Adrenal gland (tissue), 9 donors: ENCODE measurements at regions not wholly inside any gene's neighbourhood (a gene's known extent, or its start where the extent isn't known, plus 50 kb on each side); places are given as distances from the start of the nearest gene placed in this dataset.

Experiments
- DNase-seq, 7 donors: peaks; one replicate each; pipeline ENCODE4 v3.0.0-alpha.2; 2019 to 2020
- H3K27ac ChIP-seq, 5 donors: fragments of 200-600 bp; sonication (generic) in 4 of 5; 1 replicate in 3 of 5; 2 replicates in 2 of 5; pipeline versions ENCODE4 v1.5.1 to v1.8.0; 2016 to 2020; ENCODE audit warnings: mild to moderate bottlenecking in 1 of 5
- H3K27me3 ChIP-seq: fragments of 200-600 bp; 2 replicates; pipeline ENCODE4 v1.8.0; 2021
- H3K36me3 ChIP-seq, 2 donors: fragments of 200-600 bp; replicated peaks in 1 of 2; 1 replicate in 1 of 2; 2 replicates in 1 of 2; pipeline versions ENCODE4 v1.5.1 to v1.8.0; 2018 to 2022
- H3K4me1 ChIP-seq, 2 donors: fragments of 200-600 bp; replicated peaks in 1 of 2; 1 replicate in 1 of 2; 2 replicates in 1 of 2; pipeline versions ENCODE4 v1.5.1 to v1.8.0; 2018 to 2021
- H3K4me3 ChIP-seq, 4 donors: fragments of 200-600 bp; sonication (generic) in 3 of 4; one replicate each; pipeline ENCODE4 v1.5.1; 2016 to 2018
- H3K9me3 ChIP-seq, 3 donors: fragments of 200-600 bp; sonication (generic) in 1 of 3; replicated peaks in 1 of 3; 1 replicate in 2 of 3; 2 replicates in 1 of 3; pipeline versions ENCODE4 v1.5.1 to v1.8.0; 2016 to 2021
- POLR2A ChIP-seq, 2 donors: fragments of 450-650 bp; IDR thresholded peaks; one replicate each; pipeline ENCODE4 v1.6.1; 2017; ENCODE audit warnings: antibody characterized with exemption in 2 of 2, mild to moderate bottlenecking in 2 of 2, moderate library complexity in 1 of 2
- WGBS, 4 donors: extraction: QIAGEN DNeasy Blood & Tissue Kit in 2 of 4; methylation state at CpG; one replicate each; pipeline versions ENCODE4 v1.1.5 to v1.1.7; 2013 to 2017; 5-methylcytosine and 5-hydroxymethylcytosine counted together
- intact Hi-C, 2 donors: fragments of 100-400 bp; cut with DNase I; formaldehyde crosslinking; loops; one replicate each; pipeline versions ENCODE4 v1.14.1 to v1.15.0; 2022 to 2023
- TF ChIP-seq, protein P1 (sequence below), 6 experiments: fragments of 450-650 bp in 4 of 6; fragments of 200-600 bp in 2 of 6; sonication (generic) in 1 of 6; IDR thresholded peaks; 1 replicate in 5 of 6; 2 replicates in 1 of 6; pipeline versions ENCODE4 v1.5.1 to v1.8.0; 2016 to 2021; ENCODE audit warnings: antibody characterized with exemption in 6 of 6, mild to moderate bottlenecking in 2 of 6, moderate library complexity in 1 of 6
- donor health status: healthy with polysubstance abuse.
- donor health status: Bipolar disorder and iron deficiency.
- donor health status: DM: yes; HTN: yes; CAD: no.
- donor health status: DM: no; HTN: no; CAD: no.
- donor health status: DM: no; HTN: no; CAD: no.

DNA sequence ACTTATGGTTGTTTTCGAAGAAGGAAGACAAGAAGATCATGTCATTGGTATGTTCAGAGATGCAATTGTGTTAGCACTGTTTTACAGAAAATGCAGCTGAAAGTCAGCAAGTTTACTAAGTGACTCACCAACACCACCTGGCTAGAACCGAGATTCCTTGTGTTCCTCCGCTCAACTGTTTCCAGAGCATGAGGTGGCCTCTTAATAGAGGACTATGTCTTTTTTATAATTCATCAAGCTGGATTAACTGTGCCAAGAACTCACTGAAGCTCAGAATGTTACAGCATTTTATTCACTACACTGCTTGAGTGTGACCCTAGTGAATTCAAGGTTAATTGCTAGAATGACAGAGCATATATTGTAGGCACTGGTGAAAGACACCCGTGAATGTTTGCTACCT, 1573.5 kb upstream of the TENM3 start:
- Histone ChIP-seq H3K27me3 (no peaks in the 10 kb centered on the region), H3K27ac (no peak overlapping the region), H3K9me3 (no peaks in the 10 kb centered on the region), H3K4me1 (peaks cover 8 to 10% of the 10 kb centered on the region in 2 donors), H3K36me3 (no peaks in the 10 kb centered on the region), H3K4me3 (no peak overlapping the region)
- 60 to 69% (median 64%) methylated on average over 4 of the region's 4 CpGs for WGBS, 4 donors
- DNase-seq, result peak in 3 of 7 donors; percentile 15 to 24 (median 17)
- TF ChIP-seq POLR2A (IDR thresholded peaks at IDR 0.05), result no peak
- TF ChIP-seq, protein P1, sequence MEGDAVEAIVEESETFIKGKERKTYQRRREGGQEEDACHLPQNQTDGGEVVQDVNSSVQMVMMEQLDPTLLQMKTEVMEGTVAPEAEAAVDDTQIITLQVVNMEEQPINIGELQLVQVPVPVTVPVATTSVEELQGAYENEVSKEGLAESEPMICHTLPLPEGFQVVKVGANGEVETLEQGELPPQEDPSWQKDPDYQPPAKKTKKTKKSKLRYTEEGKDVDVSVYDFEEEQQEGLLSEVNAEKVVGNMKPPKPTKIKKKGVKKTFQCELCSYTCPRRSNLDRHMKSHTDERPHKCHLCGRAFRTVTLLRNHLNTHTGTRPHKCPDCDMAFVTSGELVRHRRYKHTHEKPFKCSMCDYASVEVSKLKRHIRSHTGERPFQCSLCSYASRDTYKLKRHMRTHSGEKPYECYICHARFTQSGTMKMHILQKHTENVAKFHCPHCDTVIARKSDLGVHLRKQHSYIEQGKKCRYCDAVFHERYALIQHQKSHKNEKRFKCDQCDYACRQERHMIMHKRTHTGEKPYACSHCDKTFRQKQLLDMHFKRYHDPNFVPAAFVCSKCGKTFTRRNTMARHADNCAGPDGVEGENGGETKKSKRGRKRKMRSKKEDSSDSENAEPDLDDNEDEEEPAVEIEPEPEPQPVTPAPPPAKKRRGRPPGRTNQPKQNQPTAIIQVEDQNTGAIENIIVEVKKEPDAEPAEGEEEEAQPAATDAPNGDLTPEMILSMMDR (IDR thresholded peaks at IDR 0.05), result no peak
- intact Hi-C loops, result loop anchor here in 1 of 2 donors (10.0 kb wide), 1 partner anchor 855 kb away; no protein-coding TSS in a partner anchor

- no peaks in the 10 kb centered on the region for H3K36me3 ChIP-seq
- H3K27me3 ChIP-seq, result no peaks in the 10 kb centered on the region
- H3K4me1 ChIP-seq, result peaks cover 0 to under 1% of the 10 kb centered on the region in 2 donors
- TF ChIP-seq POLR2A (IDR thresholded peaks at IDR 0.05), result no peak
- TF ChIP-seq, protein P1 (IDR thresholded peaks at IDR 0.05), result no peak
- WGBS, 4 donors, result 77 to 83% (median 80%) methylated on average over 4 of the region's 4 CpGs
- no peaks in the 10 kb centered on the region for H3K9me3 ChIP-seq
- H3K27ac ChIP-seq, result no peak overlapping the region
- DNase-seq, result no peak
- H3K4me3 ChIP-seq, result no peak overlapping the region
- intact Hi-C loops, result no loop called here
Observed at GRCh38 chr4:180674619-180675358, 1568.4 kb upstream of the TENM3 start.

DNA sequence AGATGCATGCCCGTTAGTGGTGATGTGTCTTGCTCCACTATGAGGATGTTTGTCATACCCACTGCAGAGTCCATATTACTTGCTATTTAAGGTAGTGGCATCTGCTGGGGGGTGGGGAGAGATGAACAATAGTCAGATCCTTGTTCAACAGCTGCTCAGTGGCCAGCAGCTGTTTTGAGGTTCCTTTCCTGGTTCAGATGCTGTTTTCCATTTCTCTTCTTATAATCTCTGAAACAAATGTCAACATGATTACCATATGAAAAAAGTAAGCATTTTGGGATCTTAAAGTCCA, 1567.9 kb upstream of the TENM3 start:
- Histone ChIP-seq H3K4me1 (no peaks in the 10 kb centered on the region), H3K27me3 (no peaks in the 10 kb centered on the region), H3K9me3 (no peaks in the 10 kb centered on the region), H3K36me3 (no peaks in the 10 kb centered on the region), H3K27ac (no peak overlapping the region), H3K4me3 (no peak overlapping the region)
- no peak for TF ChIP-seq POLR2A (IDR thresholded peaks at IDR 0.05)
- TF ChIP-seq, protein P1 (IDR thresholded peaks at IDR 0.05), result no peak
- intact Hi-C loops, result no loop called here
- no peak for DNase-seq
- 62 to 86% (median 69%) methylated on average over 1 of the region's 1 CpG for whole genome bisulfite sequencing, 4 donors

GRCh38 chr4:180680305-180680704, 1562.9 kb upstream of the TENM3 start:
- intact Hi-C loops, result no loop called here
- WGBS, 4 donors, result 45 to 59% (median 48%) methylated on average over 2 of the region's 2 CpGs
- Histone ChIP-seq H3K4me3 (no peak overlapping the region), H3K4me1 (no peaks in the 10 kb centered on the region), H3K9me3 (no peaks in the 10 kb centered on the region), H3K36me3 (no peaks in the 10 kb centered on the region), H3K27ac (no peak overlapping the region), H3K27me3 (no peaks in the 10 kb centered on the region)
- DNase-seq, result no peak
- TF ChIP-seq POLR2A (IDR thresholded peaks at IDR 0.05), result no peak
- TF ChIP-seq, protein P1 (IDR thresholded peaks at IDR 0.05), result no peak
